ENCODE measurements at regions not wholly inside any gene's neighbourhood (a gene's known extent, or its start where the extent isn't known, plus 50 kb on each side); places are given as distances from the start of the nearest gene placed in this dataset.

- no peak overlapping the region for H3K4me3 ChIP-seq
- no peak overlapping the region for H3K4me3 Mint-ChIP-seq
- H3K27me3 Mint-ChIP-seq (ENCODE audit: insufficient read depth, low read depth), result peaks cover 2% of the 10 kb centered on the region
- no peaks in the 10 kb centered on the region for H3F3A ChIP-seq (ENCODE audit: low read depth)
- H3K36me3 ChIP-seq, result no peaks in the 10 kb centered on the region
- no peaks in the 10 kb centered on the region for H3K27me3 ChIP-seq
- no peaks in the 10 kb centered on the region for H3K79me2 ChIP-seq (ENCODE audit: low read depth)
- H3K4me1 Mint-ChIP-seq, result peaks cover 4% of the 10 kb centered on the region
- no peak overlapping the region for H3K27ac ChIP-seq
- no peaks in the 10 kb centered on the region for H3K36me3 Mint-ChIP-seq
- H3K9me3 Mint-ChIP-seq, result peaks cover 5% of the 10 kb centered on the region
- no peak overlapping the region for H3K9ac ChIP-seq
- no peak overlapping the region for H3K4me2 ChIP-seq
- no peak for DNase-seq (ENCODE audit: low spot score)
- no peaks in the 10 kb centered on the region for H3K9me3 ChIP-seq (ENCODE audit: low read depth)
- no peaks in the 10 kb centered on the region for H4K20me1 ChIP-seq (ENCODE audit: low read depth)
- TF ChIP-seq EZH2 (IDR thresholded peaks at IDR 0.05) (no peak), CTCF (IDR thresholded peaks at IDR 0.05) (no peak), EZH2phosphoT487 (IDR thresholded peaks at IDR 0.05) (no peak)
- no peak overlapping the region for H3K27ac Mint-ChIP-seq
- H3K4me1 ChIP-seq, result no peaks in the 10 kb centered on the region
- H2AFZ ChIP-seq (replicated peaks), result no peak overlapping the region
These were observed 393.4 kb upstream of the MKI67 start for GRCh38 chr10:128519581-128519980.

GRCh38 chr10:128520211-128520815 is 394.1 kb upstream of the MKI67 start:
- H2AFZ ChIP-seq (replicated peaks), result no peak overlapping the region
- no peak overlapping the region for H3K27ac ChIP-seq
- peaks cover 5% of the 10 kb centered on the region for H3K9me3 Mint-ChIP-seq
- peaks cover 4% of the 10 kb centered on the region for H3K4me1 Mint-ChIP-seq
- peaks cover 2% of the 10 kb centered on the region for H3K27me3 Mint-ChIP-seq (ENCODE audit: insufficient read depth, low read depth)
- no peak for DNase-seq (ENCODE audit: low spot score)
- no peak for TF ChIP-seq CTCF (IDR thresholded peaks at IDR 0.05)
- TF ChIP-seq EZH2 (IDR thresholded peaks at IDR 0.05), result no peak
- TF ChIP-seq EZH2phosphoT487 (IDR thresholded peaks at IDR 0.05), result no peak
- H3K36me3 Mint-ChIP-seq, result no peaks in the 10 kb centered on the region
- H3K27ac Mint-ChIP-seq, result no peak overlapping the region
- H3K4me2 ChIP-seq, result no peak overlapping the region
- no peak overlapping the region for H3K9ac ChIP-seq
- H3F3A ChIP-seq (ENCODE audit: low read depth), result no peaks in the 10 kb centered on the region
- H3K27me3 ChIP-seq, result no peaks in the 10 kb centered on the region
- no peaks in the 10 kb centered on the region for H3K36me3 ChIP-seq
- no peaks in the 10 kb centered on the region for H3K4me1 ChIP-seq
- no peaks in the 10 kb centered on the region for H3K79me2 ChIP-seq (ENCODE audit: low read depth)
- no peak overlapping the region for H3K4me3 Mint-ChIP-seq
- H3K4me3 ChIP-seq, result no peak overlapping the region
- H4K20me1 ChIP-seq (ENCODE audit: low read depth), result no peaks in the 10 kb centered on the region
- no peaks in the 10 kb centered on the region for H3K9me3 ChIP-seq (ENCODE audit: low read depth)

GRCh38 chr10:128522551-128523308 is 396.5 kb upstream of the MKI67 start:
- H3K4me2 ChIP-seq, result no peak overlapping the region
- H3K4me3 Mint-ChIP-seq, result no peak overlapping the region
- no peak for DNase-seq (ENCODE audit: low spot score)
- H3K9ac ChIP-seq, result no peak overlapping the region
- H2AFZ ChIP-seq (replicated peaks), result no peak overlapping the region
- no peaks in the 10 kb centered on the region for H3K36me3 ChIP-seq
- no peak overlapping the region for H3K27ac Mint-ChIP-seq
- H3F3A ChIP-seq (ENCODE audit: low read depth), result no peaks in the 10 kb centered on the region
- H3K4me3 ChIP-seq, result no peak overlapping the region
- H4K20me1 ChIP-seq (ENCODE audit: low read depth), result no peaks in the 10 kb centered on the region
- peaks cover 5% of the 10 kb centered on the region for H3K9me3 Mint-ChIP-seq
- peaks cover 2% of the 10 kb centered on the region for H3K27me3 Mint-ChIP-seq (ENCODE audit: insufficient read depth, low read depth)
- H3K27ac ChIP-seq, result no peak overlapping the region
- no peaks in the 10 kb centered on the region for H3K9me3 ChIP-seq (ENCODE audit: low read depth)
- H3K27me3 ChIP-seq, result no peaks in the 10 kb centered on the region
- peaks cover 2% of the 10 kb centered on the region for H3K4me1 ChIP-seq
- no peaks in the 10 kb centered on the region for H3K36me3 Mint-ChIP-seq
- H3K79me2 ChIP-seq (ENCODE audit: low read depth), result no peaks in the 10 kb centered on the region
- TF ChIP-seq EZH2 (IDR thresholded peaks at IDR 0.05) (no peak), EZH2phosphoT487 (IDR thresholded peaks at IDR 0.05) (no peak), CTCF (IDR thresholded peaks at IDR 0.05) (no peak)
- H3K4me1 Mint-ChIP-seq, result peaks cover 13% of the 10 kb centered on the region
